Left hindlimb (tissue), 1 donor: ENCODE measurements at regions not wholly inside any gene's neighbourhood (a gene's known extent, or its start where the extent isn't known, plus 50 kb on each side); places are given as distances from the start of the nearest gene placed in this dataset.
"Not testable (repeated sequence)": the region's sequence is repeated elsewhere in the genome, so short reads cannot be mapped to it uniquely, and the experiment has no call there.

Source experiments
- DNase-seq: peaks from one replicate; pipeline ENCODE4 v3.0.0-alpha.2; 2018

DNA sequence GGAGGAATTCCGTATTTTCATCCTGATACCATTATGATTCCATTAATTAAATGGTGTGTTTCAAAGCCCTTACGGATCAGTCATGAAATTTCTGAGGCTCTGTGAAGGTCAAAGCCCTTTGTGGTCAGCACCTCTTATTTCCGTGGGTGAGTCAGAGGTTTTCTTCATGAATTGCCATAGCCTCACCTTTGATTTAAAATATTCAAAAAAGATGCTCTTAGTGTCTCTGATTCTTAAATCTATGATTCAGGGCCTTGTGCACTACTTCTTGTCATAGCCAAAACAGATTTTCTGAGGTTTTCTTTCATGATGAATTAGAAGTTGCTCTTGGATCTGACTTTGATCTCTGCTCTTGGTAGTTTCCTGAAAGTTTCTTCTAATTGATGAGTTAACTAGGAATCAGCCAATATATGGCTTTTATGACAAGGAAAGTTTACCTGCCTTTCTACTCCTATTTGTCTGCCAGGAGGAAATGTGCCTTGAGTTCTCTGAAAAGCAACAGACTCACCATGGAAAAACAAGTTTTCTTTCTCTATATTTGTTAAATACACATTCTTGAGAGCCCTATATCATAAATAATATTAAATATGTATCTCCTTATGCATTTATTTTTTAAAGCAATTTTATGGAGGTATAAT, 613.0 kb downstream of the UTRN start:
- no peak for DNase-seq

DNA sequence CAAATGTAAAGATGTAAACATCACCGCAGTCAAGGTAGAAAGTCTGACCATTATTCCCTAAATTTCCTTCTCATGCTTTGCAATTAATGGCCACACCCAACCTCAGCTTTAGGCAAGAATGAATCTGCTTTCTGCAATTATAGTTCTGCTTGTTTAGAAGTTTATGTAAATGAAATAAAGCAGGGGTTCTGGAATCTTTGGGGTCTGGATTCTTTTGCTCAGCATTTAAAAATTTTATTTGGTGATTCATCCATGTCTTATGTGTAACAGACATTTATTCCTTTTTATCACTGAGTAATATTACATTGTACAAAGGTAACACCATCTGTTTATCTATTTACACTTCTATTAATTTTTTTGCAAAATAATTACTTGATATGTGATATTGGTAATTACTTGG, 613.6 kb downstream of the UTRN start:
- DNase-seq: no peak

DNA sequence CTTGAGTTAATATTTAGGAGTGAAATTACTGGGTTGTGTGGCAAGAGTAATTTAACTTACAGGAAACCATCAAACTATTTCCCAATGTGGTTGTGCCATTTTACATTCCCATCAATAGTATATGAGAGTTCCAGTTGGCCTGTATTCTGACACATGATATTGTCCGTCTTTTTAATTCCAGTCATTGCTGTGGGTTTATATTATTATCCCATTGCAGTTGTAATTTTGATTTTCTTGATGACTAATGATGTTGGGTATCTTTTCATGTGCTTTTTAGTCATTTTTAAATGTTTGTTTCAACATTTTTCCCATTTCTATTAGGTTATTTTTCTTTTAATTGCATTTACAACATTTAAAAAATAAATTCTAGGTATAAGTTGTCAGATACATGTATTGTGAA, 614.0 kb downstream of the UTRN start:
- no peak for DNase-seq

DNA sequence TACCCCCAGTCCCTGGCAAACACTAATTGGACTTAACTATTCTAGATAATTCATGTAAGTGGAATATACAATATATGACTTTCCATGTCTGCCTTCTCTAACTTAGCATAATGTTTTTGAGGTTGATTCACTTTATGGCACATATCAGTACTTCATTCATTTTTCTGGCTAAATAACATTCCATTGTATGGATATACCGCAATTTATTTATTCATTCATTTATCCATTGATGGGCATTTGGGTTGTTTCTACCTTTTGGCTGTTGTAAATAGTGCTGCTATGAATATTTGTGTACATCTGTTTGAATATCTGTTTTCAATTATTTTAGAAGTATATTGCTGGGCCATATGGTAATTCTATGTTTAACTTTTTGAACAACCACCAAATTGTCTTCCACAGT, 616.3 kb downstream of the UTRN start:
- no peak for DNase-seq

DNA sequence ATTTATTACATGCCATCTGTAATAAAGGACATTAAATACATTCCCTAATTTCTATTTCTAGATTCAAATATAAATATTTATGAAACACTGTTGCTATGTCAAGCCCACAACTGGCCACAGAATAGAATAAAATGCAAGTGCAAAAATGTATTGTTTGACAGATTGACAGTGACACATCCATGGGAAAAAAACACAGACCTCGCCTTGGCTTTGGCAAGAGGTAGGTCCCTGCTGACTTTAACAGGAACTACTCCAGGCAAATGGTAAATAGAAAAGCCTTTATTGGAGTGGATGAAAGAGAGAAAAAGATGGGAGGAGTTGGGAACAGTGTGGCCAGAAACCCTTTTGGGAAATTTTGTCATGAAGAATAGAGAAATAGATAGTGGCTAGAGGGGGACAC, 622.9 kb downstream of the UTRN start:
- DNase-seq: no peak

DNA sequence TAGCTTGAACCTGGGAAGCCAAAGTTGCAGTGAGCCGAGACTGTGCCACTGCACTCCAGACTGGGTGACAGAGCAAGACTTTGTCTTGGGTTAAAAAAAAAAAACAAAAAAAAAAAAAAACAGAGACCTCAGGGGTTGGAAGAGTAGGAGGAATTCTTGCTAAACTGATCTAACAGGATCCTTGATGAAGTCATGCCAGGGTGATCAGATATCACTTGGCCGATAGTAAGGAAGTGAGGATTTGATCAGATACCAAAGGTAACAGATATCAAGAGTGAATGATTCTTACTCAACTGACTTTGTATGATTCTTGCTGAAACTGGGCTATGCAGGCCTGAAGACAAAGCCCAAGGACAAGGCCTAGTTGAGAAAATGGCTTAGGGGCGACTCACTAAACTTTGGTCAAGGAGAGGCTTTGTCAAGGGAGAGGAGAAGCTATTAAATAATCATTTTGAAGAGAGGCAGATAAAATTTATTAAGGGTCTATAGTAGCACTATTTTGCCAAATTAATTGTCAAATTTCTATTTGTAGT, 624.7 kb downstream of the UTRN start:
- DNase-seq: no peak

DNA sequence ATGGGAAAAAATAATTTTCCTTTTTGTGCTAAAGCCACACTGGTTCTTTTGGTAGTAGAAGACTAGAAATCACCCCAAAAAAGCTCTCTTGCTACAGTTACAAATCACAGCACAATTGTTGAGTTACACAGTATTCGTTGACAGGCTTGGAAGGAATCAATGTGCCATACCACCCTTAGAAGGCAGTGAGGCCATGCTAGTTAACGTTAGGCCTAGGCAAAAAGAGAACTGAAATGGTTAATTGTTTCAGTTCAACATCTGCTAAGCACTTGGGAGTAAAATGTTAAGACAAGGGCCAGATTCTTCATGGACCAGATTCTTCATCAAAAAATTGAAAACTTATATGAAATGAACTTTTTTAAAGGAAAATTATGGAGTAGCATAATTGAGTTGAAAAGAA, 626.2 kb downstream of the UTRN start:
- no peak for DNase-seq

DNA sequence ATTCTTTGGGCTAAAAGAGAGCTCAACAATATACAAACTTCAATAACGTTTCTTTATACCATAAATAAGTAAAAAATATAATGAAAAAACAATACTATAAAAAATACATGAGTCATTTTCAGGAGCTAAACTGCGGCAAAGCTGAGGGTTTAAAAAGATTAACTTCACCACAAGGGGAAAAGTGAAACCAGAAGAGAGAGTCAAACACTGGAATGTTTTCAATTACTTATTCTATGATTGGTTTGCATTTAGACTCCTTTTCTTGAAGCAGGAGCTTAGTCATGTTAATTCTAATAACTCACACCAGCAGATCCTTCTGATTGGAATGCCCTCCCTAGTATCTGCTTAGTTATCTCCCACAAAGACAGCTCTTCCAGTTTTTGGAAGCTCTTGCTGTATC, 627.3 kb downstream of the UTRN start:
- DNase-seq: no peak

DNA sequence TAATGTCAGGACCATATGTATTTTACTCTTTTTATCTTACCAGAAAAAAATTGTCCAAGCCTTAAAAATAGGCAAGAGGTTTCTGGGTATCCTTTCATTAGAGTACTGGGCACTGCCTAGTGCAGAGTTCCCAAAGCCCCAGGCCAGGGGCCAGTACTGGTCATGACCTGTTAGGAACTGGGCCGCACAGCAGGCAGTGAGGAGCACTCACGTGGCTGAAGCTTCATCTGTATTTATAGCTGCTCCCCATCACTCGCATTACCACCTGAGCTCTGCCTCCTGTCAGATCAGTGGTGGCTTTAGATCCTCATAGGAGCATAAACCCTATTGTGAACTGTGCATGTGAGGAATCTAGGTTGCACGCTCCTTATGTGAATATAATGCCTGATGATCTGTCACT, 632.9 kb downstream of the UTRN start:
- no peak for DNase-seq

DNA sequence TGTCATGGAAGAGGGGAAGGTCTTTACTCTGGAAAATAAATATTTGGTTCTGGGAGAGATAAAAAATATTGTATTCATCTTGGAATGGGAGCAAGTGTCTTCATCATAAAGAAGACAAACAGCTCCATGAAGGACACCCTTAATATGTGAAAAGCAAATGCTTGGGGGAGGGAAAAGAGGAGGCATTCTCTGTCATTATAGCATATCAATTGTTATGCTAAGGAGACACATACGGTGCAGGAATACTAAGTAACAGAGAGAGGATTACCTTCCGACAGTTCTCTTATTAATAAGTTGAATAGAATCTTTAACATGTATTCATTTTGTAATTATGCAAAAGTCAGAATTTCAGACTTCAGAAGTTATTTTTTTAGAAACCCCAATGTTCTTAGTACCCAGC, 634.4 kb downstream of the UTRN start:
- DNase-seq: no peak

DNA sequence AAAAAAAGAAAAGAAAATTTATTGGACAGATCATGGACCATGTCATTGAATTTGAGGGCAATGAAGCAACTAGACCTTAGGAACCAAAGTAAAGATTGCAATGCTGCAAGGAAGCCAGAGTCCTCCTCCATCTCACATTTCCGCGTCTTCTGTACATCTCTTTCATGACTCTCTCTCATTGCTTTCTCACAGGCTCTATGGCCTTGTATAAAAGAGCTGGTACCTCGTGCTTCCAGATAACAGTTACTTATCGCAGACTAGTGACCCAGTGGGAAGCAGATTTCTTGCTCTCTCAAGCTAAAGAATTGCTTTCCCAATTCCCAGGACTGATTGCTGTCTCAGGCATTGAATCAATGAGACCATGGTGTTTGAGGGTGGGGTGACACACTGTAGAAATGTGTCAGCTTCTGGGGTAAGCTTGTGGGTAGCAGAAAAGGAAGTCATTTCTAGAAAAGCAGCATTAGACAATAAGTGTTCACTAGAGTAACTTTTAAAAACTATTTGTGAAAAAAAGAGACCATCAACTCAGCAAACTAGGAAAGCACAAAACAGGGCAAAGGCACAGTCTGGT, 635.3 kb downstream of the UTRN start:
- no peak for DNase-seq

DNA sequence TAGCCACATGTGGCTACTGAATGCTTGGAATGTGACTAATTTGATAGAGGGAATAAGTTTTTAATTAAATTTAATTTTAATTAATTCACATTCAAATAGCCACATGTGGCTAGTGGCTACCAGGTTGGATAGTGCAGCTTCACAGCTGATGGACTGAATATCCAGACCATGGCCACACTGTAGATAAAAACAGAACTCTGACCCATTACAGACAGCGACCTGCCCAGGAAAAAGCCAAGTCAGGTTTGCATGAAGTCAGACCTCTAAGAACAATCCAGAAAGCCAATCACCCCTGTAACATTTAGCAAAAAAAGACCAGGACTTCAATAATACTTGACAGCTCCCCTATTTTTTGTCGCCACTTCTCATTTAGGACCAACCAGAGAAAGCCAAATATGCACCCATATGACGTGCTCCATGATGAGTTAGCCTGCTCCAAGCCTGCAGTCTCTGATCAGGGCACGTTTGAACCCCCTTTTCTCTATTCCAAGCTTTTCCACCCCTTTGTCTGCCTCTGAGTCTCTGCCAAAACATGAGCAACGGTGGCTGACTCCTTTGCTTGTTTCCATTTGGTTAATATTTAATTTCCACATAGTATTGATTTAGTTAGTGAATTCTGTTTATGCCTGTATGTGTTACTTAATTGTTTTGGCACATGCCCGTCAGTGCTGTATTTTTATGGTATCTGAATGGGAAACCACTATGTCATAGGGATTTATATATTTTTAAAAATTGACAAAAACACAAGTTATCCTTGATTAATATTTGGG, 636.3 kb downstream of the UTRN start:
- no peak for DNase-seq

DNA sequence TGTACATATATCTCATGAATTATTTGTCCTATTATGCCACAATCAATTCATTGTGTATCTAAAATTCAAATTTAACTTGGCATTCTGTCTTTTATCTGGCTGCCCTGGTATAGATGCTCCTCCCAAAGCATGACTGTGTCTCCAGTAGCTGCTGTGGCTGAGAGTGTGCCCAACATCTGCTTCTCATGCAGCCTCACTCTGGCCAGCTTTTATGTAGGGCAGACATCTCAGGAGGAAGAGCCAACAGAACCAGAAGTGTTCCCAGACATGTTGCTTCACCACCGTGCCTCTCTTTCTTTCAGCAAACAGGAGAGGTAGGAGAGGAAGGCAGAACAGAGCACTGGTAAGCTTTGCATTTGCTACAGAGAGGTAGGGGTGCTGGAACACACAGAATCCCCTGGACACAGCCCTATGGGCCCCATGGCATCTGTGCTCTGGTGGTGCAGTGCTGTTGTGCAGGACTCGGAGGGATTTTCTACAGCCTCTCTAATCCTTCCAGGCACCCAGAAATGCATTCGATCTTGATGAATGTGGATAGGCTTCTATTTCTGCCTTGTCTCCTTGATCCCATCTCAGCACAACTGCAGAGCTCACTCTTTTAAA, 637.1 kb downstream of the UTRN start:
- DNase-seq: no peak

DNA sequence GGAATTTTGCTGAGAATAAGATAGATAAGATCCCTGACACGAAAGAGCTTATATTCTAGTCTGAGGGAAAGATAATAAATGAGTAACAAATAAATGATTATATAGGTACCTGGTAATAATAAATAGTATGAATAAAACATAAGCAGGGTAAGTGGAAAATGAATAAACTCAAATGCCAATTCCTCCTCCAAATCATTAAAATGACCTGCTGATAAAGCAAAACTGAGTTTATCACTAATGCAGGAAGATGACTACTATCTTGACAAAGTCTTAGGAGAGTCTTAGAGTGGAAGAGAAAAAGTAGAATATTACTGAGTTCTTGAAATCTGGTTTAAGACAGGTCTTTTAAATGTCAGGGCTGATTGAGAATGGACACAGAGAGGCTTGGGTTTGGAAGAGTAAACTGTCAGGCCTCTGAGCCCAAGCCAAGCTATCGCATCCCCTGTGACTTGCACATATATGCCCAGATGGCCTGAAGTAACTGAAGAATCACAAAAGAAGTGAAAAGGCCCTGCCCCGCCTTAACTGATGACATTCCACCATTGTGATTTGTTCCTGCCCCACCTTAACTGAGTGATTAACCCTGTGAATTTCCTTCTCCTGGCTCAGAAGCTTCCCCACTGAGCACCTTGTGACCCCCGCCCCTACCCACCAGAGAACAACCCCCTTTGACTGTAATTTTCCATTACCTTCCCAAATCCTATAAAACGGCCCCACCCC, 637.8 kb downstream of the UTRN start:
- not testable (repeated sequence) for DNase-seq

DNA sequence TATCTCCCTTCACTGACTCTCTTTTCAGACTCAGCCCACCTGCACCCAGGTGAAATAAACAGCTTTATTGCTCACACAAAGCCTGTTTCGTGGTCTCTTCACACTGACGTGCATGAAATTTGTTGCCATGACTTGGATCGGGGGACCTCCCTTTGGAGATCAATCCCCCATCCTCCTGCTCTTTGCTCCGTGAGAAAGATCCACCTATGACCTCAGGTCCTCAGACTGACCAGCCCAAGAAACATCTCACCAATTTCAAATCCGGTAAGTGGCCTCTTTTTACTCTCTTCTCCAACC, 638.3 kb downstream of the UTRN start:
- DNase-seq: not testable (repeated sequence)

DNA sequence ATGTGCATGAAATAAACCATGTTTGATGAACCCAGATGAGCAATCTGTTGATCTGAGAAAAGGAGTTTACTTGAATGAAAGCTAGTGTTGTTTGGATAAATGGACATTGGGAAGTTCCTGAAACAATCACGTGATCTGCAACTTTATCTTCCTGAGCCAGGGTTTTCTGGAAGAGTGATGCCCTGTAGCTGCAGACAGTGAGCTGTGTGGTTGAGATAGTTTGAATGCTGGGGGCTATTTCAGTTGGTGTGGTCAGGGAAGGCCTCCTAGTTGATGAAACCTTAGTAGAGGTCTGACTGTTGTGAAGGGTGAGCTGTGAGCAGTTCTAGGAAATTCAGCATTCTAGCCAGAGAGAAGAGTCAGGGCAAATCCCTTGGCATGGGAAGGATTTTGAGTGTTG, 643.7 kb downstream of the UTRN start:
- no peak for DNase-seq

DNA sequence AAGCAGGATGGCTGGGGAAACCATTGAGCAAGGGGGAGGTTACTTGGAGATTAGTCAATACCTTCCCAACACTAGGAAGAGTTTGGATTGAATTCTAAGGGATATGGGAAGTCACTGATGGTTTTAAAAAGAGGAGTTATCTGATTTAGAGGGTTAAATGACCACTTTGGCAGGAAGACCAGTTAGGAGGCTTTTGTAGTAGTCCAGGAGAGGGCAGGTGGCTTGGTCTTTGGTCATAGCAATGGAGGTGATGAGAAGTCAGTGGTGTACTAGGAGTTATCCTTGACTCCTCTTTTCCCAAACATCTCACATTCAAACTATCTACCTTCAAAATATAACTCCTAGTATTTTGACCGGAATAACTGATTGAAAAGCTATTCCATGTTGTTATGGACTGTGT, 644.1 kb downstream of the UTRN start:
- DNase-seq: no peak

DNA sequence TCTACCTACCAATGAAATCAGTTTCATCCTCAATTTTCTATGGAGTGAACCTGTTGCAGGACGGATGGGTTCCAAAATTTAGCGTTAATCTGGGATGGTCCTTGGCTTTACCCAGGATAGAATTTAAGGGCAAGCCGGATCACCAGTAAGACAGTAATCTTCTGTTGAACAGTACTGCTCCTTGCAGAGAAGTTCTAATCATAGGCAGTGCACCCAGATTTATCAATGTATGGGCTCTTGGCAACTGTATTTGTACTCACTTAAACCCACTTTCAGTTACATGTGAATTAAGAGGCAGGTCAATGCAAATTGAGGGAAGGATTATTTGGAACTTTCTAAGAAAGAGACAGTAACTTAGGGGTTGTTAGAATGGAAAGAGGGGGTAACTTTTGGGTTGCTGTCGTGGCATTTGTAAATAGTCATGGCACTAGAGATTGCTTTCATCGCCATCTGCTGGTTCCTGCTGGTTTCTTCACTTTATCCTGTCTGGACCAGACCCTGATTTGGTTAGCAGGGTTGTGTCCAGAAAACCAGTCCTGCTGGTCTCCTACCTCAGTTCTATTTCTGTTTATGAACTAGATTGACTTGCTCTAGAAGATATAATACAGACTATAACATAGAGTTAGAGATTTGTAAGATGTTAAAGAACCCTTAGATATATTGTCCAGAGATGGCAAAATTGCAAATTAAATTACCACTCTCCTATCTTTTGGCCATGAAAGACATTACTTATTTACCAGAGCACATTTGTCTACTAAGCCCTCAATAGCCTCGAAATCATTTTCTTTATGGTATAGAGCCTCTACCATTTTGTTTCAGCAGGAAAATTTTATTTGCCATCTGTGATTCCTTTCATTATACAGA, 646.3 kb downstream of the UTRN start:
- no peak for DNase-seq

DNA sequence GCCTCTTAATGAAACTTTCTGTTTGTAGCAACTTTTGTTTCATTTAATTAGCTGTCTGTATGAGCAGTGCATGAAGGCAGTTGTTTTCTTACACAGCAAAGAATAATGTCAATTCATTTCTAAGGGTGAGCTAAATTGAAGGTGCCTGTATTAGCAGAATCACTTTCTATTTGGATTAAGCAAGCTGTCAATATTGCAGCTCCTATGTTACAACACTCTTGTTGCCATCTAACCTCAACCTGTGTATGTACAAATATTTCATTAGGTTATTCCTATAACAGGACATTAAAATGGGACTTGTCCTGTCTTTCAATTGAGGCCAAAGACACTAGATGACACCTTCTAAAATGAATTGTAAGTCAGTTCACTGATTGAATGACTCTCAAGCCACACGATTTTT, 647.5 kb downstream of the UTRN start:
- no peak for DNase-seq

DNA sequence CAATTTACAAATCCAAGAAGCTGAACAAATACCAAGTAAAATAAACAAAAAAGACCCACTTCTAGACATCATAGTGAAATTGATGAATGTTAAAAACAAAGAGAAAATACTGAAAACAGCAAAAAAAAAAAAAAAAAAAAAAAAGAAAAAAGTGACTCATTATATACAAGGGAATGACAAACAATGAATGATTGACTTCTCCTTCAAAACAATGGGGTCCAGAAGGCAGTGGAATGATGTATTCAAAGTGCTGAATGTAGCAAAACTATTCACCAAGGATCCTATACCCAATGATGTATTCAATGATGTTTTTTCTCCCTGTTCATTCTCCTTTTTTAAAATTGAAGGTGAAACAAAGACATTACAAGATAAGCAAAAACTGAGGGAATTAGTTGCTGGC, 650.0 kb downstream of the UTRN start:
- no peak for DNase-seq

DNA sequence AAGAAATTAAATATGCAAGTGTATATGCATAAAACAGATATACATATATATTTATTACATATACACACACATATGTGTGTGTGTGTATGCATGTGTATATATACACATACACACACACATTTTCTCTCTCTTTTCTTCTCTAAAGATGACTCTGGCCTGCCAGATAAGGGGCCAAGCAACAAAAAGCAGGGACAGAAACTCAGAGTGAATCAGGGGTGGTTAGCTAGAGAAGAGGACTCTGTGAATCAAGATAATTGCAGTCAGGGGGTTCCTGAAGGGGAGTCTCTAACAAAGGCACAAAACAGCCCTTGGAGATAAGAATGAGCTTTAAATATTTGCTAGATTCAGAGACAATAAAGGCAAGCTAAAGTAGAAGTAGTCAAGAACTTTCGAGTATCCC, 650.5 kb downstream of the UTRN start:
- no peak for DNase-seq

DNA sequence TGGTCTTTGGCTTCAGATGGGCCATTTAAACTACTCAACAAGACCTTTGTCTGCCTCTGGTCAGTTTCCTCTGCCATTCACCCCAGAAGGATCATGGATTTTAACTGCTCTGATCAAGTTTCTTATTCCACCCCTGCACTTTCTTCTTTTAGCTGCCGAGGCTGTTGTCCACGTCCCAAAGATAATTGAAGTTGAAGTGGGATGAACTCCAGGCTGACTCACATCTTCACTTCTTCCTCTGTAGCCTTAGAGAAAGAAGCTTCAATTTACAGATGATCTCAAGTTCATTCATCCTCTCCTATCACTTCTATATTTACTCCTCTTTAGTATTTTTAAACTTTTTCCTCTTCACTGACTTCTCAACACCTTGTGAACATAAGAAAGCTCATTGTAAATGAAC, 651.6 kb downstream of the UTRN start:
- DNase-seq: no peak
